A673 (cell line): ENCODE measurements at regions not wholly inside any gene's neighbourhood (a gene's known extent, or its start where the extent isn't known, plus 50 kb on each side); places are given as distances from the start of the nearest gene placed in this dataset.

Experiments
- BruUV-seq: library from RNA; stranded (reverse); fragments of 400-500 nt; replicated peaks from 2 replicates; lab custom pipeline; 2021; lab: Mats Ljungman, UMichigan
- CTCF ChIA-PET: fragments of 300-600 bp; sonication (Branson Sonifier 250); formaldehyde crosslinking; loops from one replicate; lab custom pipeline; 2022; ENCODE audit warnings: antibody characterized with exemption; lab: Charles Lee
- POLR2A ChIA-PET: fragments of 300-600 bp; sonication (Branson Sonifier 250); formaldehyde crosslinking; loops from one replicate; lab custom pipeline; 2022; ENCODE audit warnings: antibody characterized with exemption; ENCODE audit not compliant: low non-redundant PET; lab: Charles Lee
- DNase-seq: peaks from one replicate; pipeline ENCODE4 v3.0.0-alpha.2; 2015; ENCODE audit warnings: low spot score
- H3K27ac ChIP-seq: fragments of 200-600 bp; sonication (generic); 2 replicates; pipeline ENCODE4 v1.5.1; 2016; ENCODE audit warnings: mixed run types, low read depth, mild to moderate bottlenecking, mixed read lengths, antibody characterized with exemption, low read length; ENCODE audit not compliant: poor library complexity, severe bottlenecking
- H3K27me3 ChIP-seq: fragments of 200-600 bp; sonication (generic); replicated peaks from 2 replicates; pipeline ENCODE4 v1.6.1; 2017; ENCODE audit warnings: mixed run types, low read depth, mild to moderate bottlenecking, mixed read lengths, antibody characterized with exemption, low read length; ENCODE audit not compliant: insufficient read depth, poor library complexity
- H3K36me3 ChIP-seq: fragments of 200-600 bp; sonication (generic); 2 replicates; pipeline ENCODE4 v1.6.1; 2016; ENCODE audit warnings: mixed run types, mild to moderate bottlenecking, mixed read lengths, antibody characterized with exemption, low read length; ENCODE audit not compliant: insufficient read depth, poor library complexity, severe bottlenecking
- H3K4me1 ChIP-seq: fragments of 200-600 bp; sonication (generic); 2 replicates; pipeline ENCODE4 v1.6.1; 2017; ENCODE audit warnings: mixed run types, mild to moderate bottlenecking, mixed read lengths, antibody characterized with exemption, low read length; ENCODE audit not compliant: insufficient read depth, poor library complexity, severe bottlenecking
- H3K4me3 ChIP-seq: fragments of 200-600 bp; sonication (generic); 2 replicates; pipeline ENCODE4 v1.5.1; 2016; ENCODE audit warnings: low read depth, mixed run types, mild to moderate bottlenecking, mixed read lengths, low read length; ENCODE audit not compliant: poor library complexity, severe bottlenecking
- H3K9me3 ChIP-seq: fragments of 200-600 bp; sonication (generic); 2 replicates; pipeline ENCODE4 v1.6.1; 2016; ENCODE audit warnings: mixed run types, low read depth, mild to moderate bottlenecking, mixed read lengths, antibody characterized with exemption, low read length; ENCODE audit not compliant: poor library complexity, severe bottlenecking
- CTCF ChIP-seq: fragments of 300-800, 200-600 bp; sonication (generic); conservative IDR thresholded peaks from 2 replicates; pipeline ENCODE4 v1.5.1; 2017; ENCODE audit warnings: low read depth, mild to moderate bottlenecking, antibody characterized with exemption, low read length, moderate library complexity, mixed read lengths
- EZH2 ChIP-seq: fragments of 200-600 bp; sonication (generic); IDR thresholded peaks from 2 replicates; pipeline ENCODE4 v1.6.1; 2017; ENCODE audit warnings: borderline replicate concordance, low read depth, mild to moderate bottlenecking, mixed read lengths, antibody characterized with exemption, low read length; ENCODE audit not compliant: poor library complexity, severe bottlenecking
- intact Hi-C: fragments of 100-400 bp; cut with micrococcal nuclease; formaldehyde crosslinking; loops from one replicate; pipeline ENCODE4 v1.10.0; 2022; ENCODE audit not compliant: unreplicated experiment

GRCh38 chr1:22330092-22330759, 121.4 kb upstream of the ZBTB40 start:
- Histone ChIP-seq H3K4me3 (no peak overlapping the region), H3K9me3 (no peaks in the 10 kb centered on the region), H3K27ac (no peak overlapping the region), H3K27me3 (no peaks in the 10 kb centered on the region), H3K4me1 (no peaks in the 10 kb centered on the region), H3K36me3 (no peaks in the 10 kb centered on the region)
- ChIA-PET POLR2A (no interaction called here), CTCF (no interaction called here)
- intact Hi-C loops: no loop called here
- BruUV-seq: no TSS peak
- no peak for TF ChIP-seq CTCF
- no peak for TF ChIP-seq EZH2
- DNase-seq: no peak

GRCh38 chr1:22330760-22331119, 120.9 kb upstream of the ZBTB40 start:
- no peaks in the 10 kb centered on the region for H3K36me3 ChIP-seq
- no peak overlapping the region for H3K4me3 ChIP-seq
- H3K27me3 ChIP-seq: no peaks in the 10 kb centered on the region
- TF ChIP-seq EZH2 (no peak), CTCF (no peak)
- intact Hi-C loops: no loop called here
- no TSS peak for BruUV-seq
- ChIA-PET POLR2A (no interaction called here), CTCF (no interaction called here)
- no peaks in the 10 kb centered on the region for H3K4me1 ChIP-seq
- no peaks in the 10 kb centered on the region for H3K9me3 ChIP-seq
- no peak for DNase-seq
- H3K27ac ChIP-seq: no peak overlapping the region

- CTCF ChIA-PET: no interaction called here
- no TSS peak for BruUV-seq
- H3K4me3 ChIP-seq: no peak overlapping the region
- POLR2A ChIA-PET: no interaction called here
- H3K9me3 ChIP-seq: no peaks in the 10 kb centered on the region
- no peak overlapping the region for H3K27ac ChIP-seq
- H3K4me1 ChIP-seq: no peaks in the 10 kb centered on the region
- TF ChIP-seq EZH2: no peak
- no peak for TF ChIP-seq CTCF
- H3K36me3 ChIP-seq: no peaks in the 10 kb centered on the region
- no peaks in the 10 kb centered on the region for H3K27me3 ChIP-seq
- intact Hi-C loops: no loop called here
- DNase-seq: no peak
Observed at GRCh38 chr1:22331618-22332423, 119.8 kb upstream of the ZBTB40 start.
